Activated CD4-positive, alpha-beta T cell treated with anti-CD3 and anti-CD28 coated beads, Interleukin-2, amount 50 U/mL, for 4 hours (primary cell): ENCODE measurements at regions not wholly inside any gene's neighbourhood (a gene's known extent, or its start where the extent isn't known, plus 50 kb on each side); places are given as distances from the start of the nearest gene placed in this dataset.
"Not testable (repeated sequence)": the region's sequence is repeated elsewhere in the genome, so short reads cannot be mapped to it uniquely, and the experiment has no call there.

Source experiments
- DNase-seq, 2 experiments: peaks; one replicate each; pipeline ENCODE4 v3.0.0-alpha.2; 2020

- not testable (repeated sequence) for DNase-seq
Measured at GRCh38 chrY:7588176-7588575, 676.6 kb upstream of the AMELY start.

- DNase-seq: no peak
Measured at GRCh38 chrY:7562541-7562940, 651.0 kb upstream of the AMELY start.

GRCh38 chrY:7557675-7558074, 646.1 kb upstream of the AMELY start:
- no peak for DNase-seq

- DNase-seq: no peak
Measured at GRCh38 chrY:7555006-7555405, 643.5 kb upstream of the AMELY start.

GRCh38 chrY:7545060-7545459, 633.5 kb upstream of the AMELY start:
- DNase-seq: no peak

- no peak for DNase-seq
Measured at GRCh38 chrY:7544172-7544770, 632.7 kb upstream of the AMELY start.

GRCh38 chrY:7543506-7543905, 632.0 kb upstream of the AMELY start:
- DNase-seq: no peak

- no peak for DNase-seq
Measured at GRCh38 chrY:7542256-7542858, 630.8 kb upstream of the AMELY start.

- DNase-seq: no peak
Measured at GRCh38 chrY:7529396-7529795, 617.8 kb upstream of the AMELY start.

- not testable (repeated sequence) for DNase-seq
Measured at GRCh38 chrY:7527568-7527967, 616.0 kb upstream of the AMELY start.

GRCh38 chrY:7518387-7518786, 606.8 kb upstream of the AMELY start:
- no peak for DNase-seq

GRCh38 chrY:7516268-7516667, 604.7 kb upstream of the AMELY start:
- DNase-seq: no peak

GRCh38 chrY:7515812-7516211, 604.3 kb upstream of the AMELY start:
- DNase-seq: no peak

- no peak for DNase-seq
Measured at GRCh38 chrY:7502896-7503295, 591.3 kb upstream of the AMELY start.

GRCh38 chrY:7501236-7501635, 589.7 kb upstream of the AMELY start:
- no peak for DNase-seq

- no peak for DNase-seq
Measured at GRCh38 chrY:7496001-7496400, 584.4 kb upstream of the AMELY start.

GRCh38 chrY:7484455-7485285, 573.1 kb upstream of the AMELY start:
- DNase-seq: not testable (repeated sequence)

GRCh38 chrY:7471976-7472375, 560.4 kb upstream of the AMELY start:
- no peak for DNase-seq

GRCh38 chrY:7470037-7470436, 558.5 kb upstream of the AMELY start:
- DNase-seq: no peak

GRCh38 chrY:7468951-7469745, 557.6 kb upstream of the AMELY start:
- no peak for DNase-seq

GRCh38 chrY:7467796-7468520, 556.4 kb upstream of the AMELY start:
- no peak for DNase-seq

GRCh38 chrY:7465185-7465621, 553.7 kb upstream of the AMELY start:
- DNase-seq: no peak

GRCh38 chrY:7464742-7465141, 553.2 kb upstream of the AMELY start:
- DNase-seq: no peak
